Right atrium auricular region (tissue), 2 donors: ENCODE measurements at regions not wholly inside any gene's neighbourhood (a gene's known extent, or its start where the extent isn't known, plus 50 kb on each side); places are given as distances from the start of the nearest gene placed in this dataset.
"Not testable (repeated sequence)": the region's sequence is repeated elsewhere in the genome, so short reads cannot be mapped to it uniquely, and the experiment has no call there.

Experiments used
- DNase-seq: peaks from one replicate; pipeline ENCODE4 v3.0.0-alpha.2; 2019; ENCODE audit warnings: low spot score
- H3K27ac ChIP-seq, 2 donors: fragments of 200-600 bp; sonication (generic); 1 replicate in 1 of 2; 2 replicates in 1 of 2; pipeline ENCODE4 v1.5.1; 2016 to 2019
- H3K27me3 ChIP-seq, 2 donors: fragments of 200-600 bp; sonication (generic); one replicate each; pipeline versions ENCODE4 v1.5.1 to v1.6.0; 2017 to 2019
- H3K36me3 ChIP-seq: fragments of 200-600 bp; sonication (generic); one replicate; pipeline ENCODE4 v1.5.1; 2016
- H3K4me1 ChIP-seq, 2 donors: fragments of 200-600 bp; sonication (generic); one replicate each; pipeline versions ENCODE4 v1.5.1 to v1.6.0; 2017 to 2019
- H3K4me3 ChIP-seq, 2 donors: fragments of 200-600 bp; sonication (generic); 1 replicate in 1 of 2; 2 replicates in 1 of 2; pipeline ENCODE4 v1.5.1; 2017 to 2019; ENCODE audit warnings: mild to moderate bottlenecking in 1 of 2, moderate library complexity in 1 of 2
- H3K9me3 ChIP-seq, 2 donors: fragments of 200-600 bp; sonication (generic); one replicate each; pipeline ENCODE4 v1.5.1; 2019
- CTCF ChIP-seq, 2 donors: fragments of 200-600 bp; sonication (generic); IDR thresholded peaks; one replicate each; pipeline ENCODE4 v1.5.1; 2019; ENCODE audit warnings: antibody characterized with exemption in 2 of 2

- peaks cover 0 to 36% of the 10 kb centered on the region in 2 donors for H3K4me1 ChIP-seq
- no peaks in the 10 kb centered on the region for H3K36me3 ChIP-seq
- TF ChIP-seq CTCF (IDR thresholded peaks at IDR 0.05), result no peak
- peak; percentile 56 for DNase-seq
- H3K4me3 ChIP-seq, result no peak overlapping the region
- no peaks in the 10 kb centered on the region for H3K27me3 ChIP-seq
- peak overlapping the region; percentile 78 to 81 for H3K27ac ChIP-seq
- H3K9me3 ChIP-seq, result no peaks in the 10 kb centered on the region
These were observed 80.1 kb upstream of the SH3PXD2B start for GRCh38 chr5:172534229-172535107.

- Histone ChIP-seq H3K36me3 (no peaks in the 10 kb centered on the region), H3K4me1 (peaks cover 0 to 36% of the 10 kb centered on the region in 2 donors), H3K4me3 (no peak overlapping the region), H3K9me3 (no peaks in the 10 kb centered on the region), H3K27me3 (no peaks in the 10 kb centered on the region), H3K27ac (peak overlapping the region; percentile 78 to 81)
- peak; percentile 59 for DNase-seq
- no peak for TF ChIP-seq CTCF (IDR thresholded peaks at IDR 0.05)
These were observed 79.3 kb upstream of the SH3PXD2B start for GRCh38 chr5:172533399-172534228.

GRCh38 chr5:172533058-172533398, 78.7 kb upstream of the SH3PXD2B start:
- H3K4me1 ChIP-seq, result peaks cover 0 to 36% of the 10 kb centered on the region in 2 donors
- TF ChIP-seq CTCF (IDR thresholded peaks at IDR 0.05), result no peak
- no peaks in the 10 kb centered on the region for H3K9me3 ChIP-seq
- H3K27ac ChIP-seq, result peak overlapping the region; percentile 78 to 81
- H3K4me3 ChIP-seq, result no peak overlapping the region
- no peaks in the 10 kb centered on the region for H3K36me3 ChIP-seq
- peak; percentile 46 for DNase-seq
- no peaks in the 10 kb centered on the region for H3K27me3 ChIP-seq

- not testable (repeated sequence) for H3K9me3 ChIP-seq, H3K4me3 ChIP-seq, H3K27me3 ChIP-seq, H3K36me3 ChIP-seq
- Histone ChIP-seq H3K27ac (peak overlapping the region in 1 of 2 donors; percentile 78), H3K4me1 (peaks cover 0 to 36% of the 10 kb centered on the region in 2 donors)
- peak; percentile 52 for DNase-seq
These were observed 78.1 kb upstream of the SH3PXD2B start for GRCh38 chr5:172532439-172532838.

GRCh38 chr5:172531704-172532026, 77.3 kb upstream of the SH3PXD2B start:
- H3K27ac ChIP-seq, result no peak overlapping the region
- H3K36me3 ChIP-seq, result no peaks in the 10 kb centered on the region
- TF ChIP-seq CTCF (IDR thresholded peaks at IDR 0.05), result no peak
- H3K4me1 ChIP-seq, result peaks cover 0 to 36% of the 10 kb centered on the region in 2 donors
- no peak overlapping the region for H3K4me3 ChIP-seq
- no peaks in the 10 kb centered on the region for H3K9me3 ChIP-seq
- DNase-seq, result no peak
- H3K27me3 ChIP-seq, result no peaks in the 10 kb centered on the region
